Astrocyte (in vitro differentiated cells and primary cell): ENCODE measurements at regions not wholly inside any gene's neighbourhood (a gene's known extent, or its start where the extent isn't known, plus 50 kb on each side); places are given as distances from the start of the nearest gene placed in this dataset.

ENCODE experiments used
- EZH2 ChIP-seq: IDR thresholded peaks from 2 replicates; pipeline ENCODE4 v1.6.1; 2012; ENCODE audit warnings: mild to moderate bottlenecking, low read length, inconsistent platforms; ENCODE audit not compliant: insufficient read depth
- TF ChIP-seq, protein P1 (sequence below): IDR thresholded peaks from 2 replicates; pipeline ENCODE4 v1.5.1; 2011; ENCODE audit warnings: low read depth, mild to moderate bottlenecking, inconsistent platforms, low read length, moderate library complexity; ENCODE audit not compliant: insufficient read depth

DNA sequence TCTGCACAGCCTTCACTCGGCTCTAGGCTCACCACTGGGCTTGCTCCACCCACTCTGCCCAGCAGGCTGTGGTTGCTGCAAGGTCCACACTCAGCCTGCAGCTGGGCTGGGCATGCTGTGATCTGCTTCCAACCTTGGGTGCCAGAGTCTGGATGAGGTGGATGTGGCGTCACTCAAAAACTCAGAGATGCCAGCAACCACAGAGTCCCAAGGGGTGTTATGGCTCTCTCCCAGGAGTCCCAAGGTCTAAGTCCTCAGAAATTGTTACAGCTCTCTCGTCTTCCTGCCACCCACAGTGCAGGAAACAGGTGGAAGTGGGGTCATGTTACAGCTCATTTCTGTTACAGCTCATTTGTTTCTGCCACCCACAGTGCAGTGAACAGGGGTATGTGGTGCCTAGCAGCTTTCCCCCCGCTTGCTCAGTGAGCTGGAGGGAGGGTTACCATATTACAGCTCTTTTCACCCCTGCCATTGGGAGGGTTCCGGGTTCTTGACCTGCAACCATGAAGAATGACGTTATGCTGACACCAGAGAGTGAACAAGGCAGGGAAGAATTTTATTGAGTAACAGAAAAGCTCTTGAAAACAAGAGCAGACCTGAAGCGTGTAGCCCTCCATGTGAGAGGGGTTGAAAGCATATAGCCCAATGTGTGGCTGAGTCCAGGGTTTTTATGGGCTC lies 893.9 kb downstream of the PCDH7 start:
- TF ChIP-seq, protein P1, sequence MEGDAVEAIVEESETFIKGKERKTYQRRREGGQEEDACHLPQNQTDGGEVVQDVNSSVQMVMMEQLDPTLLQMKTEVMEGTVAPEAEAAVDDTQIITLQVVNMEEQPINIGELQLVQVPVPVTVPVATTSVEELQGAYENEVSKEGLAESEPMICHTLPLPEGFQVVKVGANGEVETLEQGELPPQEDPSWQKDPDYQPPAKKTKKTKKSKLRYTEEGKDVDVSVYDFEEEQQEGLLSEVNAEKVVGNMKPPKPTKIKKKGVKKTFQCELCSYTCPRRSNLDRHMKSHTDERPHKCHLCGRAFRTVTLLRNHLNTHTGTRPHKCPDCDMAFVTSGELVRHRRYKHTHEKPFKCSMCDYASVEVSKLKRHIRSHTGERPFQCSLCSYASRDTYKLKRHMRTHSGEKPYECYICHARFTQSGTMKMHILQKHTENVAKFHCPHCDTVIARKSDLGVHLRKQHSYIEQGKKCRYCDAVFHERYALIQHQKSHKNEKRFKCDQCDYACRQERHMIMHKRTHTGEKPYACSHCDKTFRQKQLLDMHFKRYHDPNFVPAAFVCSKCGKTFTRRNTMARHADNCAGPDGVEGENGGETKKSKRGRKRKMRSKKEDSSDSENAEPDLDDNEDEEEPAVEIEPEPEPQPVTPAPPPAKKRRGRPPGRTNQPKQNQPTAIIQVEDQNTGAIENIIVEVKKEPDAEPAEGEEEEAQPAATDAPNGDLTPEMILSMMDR = no peak
- TF ChIP-seq EZH2 = no peak
